GM19463 (cell line): ENCODE measurements at regions not wholly inside any gene's neighbourhood (a gene's known extent, or its start where the extent isn't known, plus 50 kb on each side); places are given as distances from the start of the nearest gene placed in this dataset.
"Not testable (repeated sequence)": the region's sequence is repeated elsewhere in the genome, so short reads cannot be mapped to it uniquely, and the experiment has no call there.

Source experiments
- ATAC-seq: cut with Tn5 transposase; IDR thresholded peaks from one replicate; pipeline ENCODE4 v1.9.1; 2021; ENCODE audit warnings: mild to moderate bottlenecking, moderate library complexity; ENCODE audit not compliant: unreplicated experiment

DNA sequence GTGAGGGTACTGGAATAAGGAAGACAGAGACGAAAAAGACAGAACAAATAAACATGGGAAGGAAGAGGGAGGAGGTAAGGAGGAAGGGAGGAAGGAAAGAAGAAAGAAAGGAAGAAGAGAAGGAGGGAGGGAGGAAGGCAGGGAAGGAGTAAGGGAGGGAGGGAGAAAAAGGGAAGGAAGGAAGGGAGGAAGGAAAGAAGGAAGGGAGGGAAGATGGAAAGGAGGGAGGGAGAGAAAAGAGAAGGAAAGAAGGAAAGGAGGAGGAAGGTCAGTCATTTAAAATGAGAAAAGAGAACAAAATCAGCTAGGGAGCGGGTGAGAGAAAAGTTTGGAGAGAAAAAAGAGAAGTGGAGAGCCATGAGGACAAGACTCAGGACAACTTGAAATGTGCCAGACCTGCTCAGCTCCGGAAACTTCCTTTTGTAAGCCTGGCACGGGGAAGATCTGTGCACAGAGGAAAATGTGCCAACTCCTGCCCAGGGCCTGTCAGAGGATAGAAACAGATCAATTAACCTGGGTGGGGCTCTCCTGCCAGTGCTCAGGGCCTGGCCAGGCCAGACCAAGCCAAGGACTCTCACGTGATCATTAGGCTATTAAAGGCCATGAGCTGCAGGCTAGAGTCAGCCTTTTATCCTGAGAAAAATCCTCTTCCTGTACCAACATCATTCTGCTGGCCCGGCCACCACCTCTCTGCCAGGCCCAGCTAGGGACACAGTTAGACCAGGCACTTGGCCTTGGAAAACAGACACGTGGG, 50.1 kb upstream of the BCL6 start:
- no peak for ATAC-seq

- ATAC-seq = no peak
Measured at GRCh38 chr3:187798126-187798525, 52.9 kb upstream of the BCL6 start.

GRCh38 chr3:187798531-187799530, 53.6 kb upstream of the BCL6 start:
- ATAC-seq = no peak

- no peak for ATAC-seq
Measured at GRCh38 chr3:187799942-187800641, 54.8 kb upstream of the BCL6 start.

DNA sequence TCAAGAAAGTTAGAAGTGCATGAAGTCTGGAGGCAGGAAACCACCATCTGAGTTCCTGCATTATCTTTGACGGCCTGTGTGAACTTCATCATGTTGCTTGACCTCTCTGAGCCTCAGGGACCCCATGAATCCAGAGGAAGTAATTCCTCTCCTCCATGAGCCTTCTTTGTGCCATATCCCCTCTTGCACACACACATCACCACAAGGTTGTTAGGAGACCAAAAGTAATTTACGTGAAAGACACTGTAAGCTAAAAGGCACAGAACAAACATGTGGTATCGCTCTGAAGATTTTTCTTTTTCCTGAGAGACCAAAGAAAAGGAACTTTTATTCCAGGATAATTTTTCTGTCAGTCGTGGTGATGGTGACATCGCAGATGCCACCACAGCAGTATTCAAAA, 55.9 kb upstream of the BCL6 start:
- ATAC-seq = no peak

DNA sequence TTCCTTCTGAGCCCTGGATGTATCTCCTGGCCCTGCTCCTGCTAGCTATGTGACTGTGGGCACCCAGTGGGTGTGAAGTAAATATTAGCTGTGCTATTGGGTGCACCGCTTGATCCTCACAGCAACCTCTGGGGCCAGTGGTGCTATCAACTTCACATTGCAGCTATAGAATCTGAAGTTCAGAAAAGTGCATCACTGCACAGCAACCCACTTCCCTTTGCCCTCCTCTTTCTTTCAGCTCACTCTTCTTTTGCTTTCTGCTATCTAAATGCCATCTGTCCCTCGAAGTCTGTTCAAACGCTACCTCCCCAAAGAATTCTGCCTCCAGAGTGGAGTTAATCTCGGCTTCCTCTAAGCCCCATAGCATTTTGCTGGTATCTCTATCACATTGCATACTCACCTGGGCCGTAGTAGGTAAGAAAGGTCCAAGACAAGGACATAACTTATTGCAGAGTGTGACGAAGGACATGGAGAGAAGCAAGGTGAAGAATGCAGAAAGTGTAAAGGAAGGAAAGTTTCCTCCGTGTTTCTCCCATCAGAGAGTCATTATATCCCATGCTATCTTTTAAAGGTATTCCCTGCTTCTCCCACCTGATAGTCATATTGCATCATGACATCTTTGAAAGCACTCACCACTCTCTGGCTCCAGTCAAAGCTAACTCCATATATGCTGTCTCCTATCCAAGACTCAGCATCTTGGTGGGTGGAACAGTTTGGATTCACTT, 57.1 kb upstream of the BCL6 start:
- ATAC-seq = no peak

DNA sequence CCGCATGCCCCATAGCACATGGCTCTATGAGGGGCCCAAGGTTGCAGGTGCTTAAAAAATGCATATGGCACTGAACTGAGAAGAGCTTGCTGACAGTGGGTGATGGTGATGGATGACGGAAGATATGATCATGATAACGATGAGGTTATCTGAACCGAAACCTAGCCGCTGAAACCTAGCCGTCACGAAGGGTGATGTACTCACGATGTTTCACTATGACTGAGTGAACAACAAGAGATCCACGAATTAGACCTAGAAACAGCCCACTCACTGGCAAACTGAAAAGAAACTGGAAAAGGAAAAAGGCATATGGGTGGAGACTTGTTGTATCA, 57.6 kb upstream of the BCL6 start:
- ATAC-seq = peak; percentile 88

- ATAC-seq = no peak
Measured at GRCh38 chr3:187804120-187804744, 59.0 kb upstream of the BCL6 start.

GRCh38 chr3:187804745-187805121, 59.5 kb upstream of the BCL6 start:
- no peak for ATAC-seq

DNA sequence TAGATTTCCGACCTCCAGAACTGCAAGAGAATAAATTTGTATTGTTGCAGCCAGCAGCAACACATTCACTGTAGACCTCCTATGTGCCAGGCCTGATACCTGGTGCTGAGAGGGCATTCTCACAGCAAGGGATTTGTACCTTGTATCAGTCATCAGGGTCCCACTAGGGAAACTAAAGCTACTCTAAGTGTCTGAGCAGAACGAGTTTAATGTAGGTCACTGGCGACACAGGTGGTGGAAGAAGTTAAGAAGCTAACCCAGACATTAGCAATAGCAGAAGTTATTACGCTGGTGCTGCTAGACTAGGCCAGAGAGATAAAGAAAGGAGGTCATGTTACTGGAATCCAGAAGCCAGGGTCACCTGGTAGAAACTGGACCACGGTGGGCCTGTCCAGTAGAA, 60.5 kb upstream of the BCL6 start:
- no peak for ATAC-seq

DNA sequence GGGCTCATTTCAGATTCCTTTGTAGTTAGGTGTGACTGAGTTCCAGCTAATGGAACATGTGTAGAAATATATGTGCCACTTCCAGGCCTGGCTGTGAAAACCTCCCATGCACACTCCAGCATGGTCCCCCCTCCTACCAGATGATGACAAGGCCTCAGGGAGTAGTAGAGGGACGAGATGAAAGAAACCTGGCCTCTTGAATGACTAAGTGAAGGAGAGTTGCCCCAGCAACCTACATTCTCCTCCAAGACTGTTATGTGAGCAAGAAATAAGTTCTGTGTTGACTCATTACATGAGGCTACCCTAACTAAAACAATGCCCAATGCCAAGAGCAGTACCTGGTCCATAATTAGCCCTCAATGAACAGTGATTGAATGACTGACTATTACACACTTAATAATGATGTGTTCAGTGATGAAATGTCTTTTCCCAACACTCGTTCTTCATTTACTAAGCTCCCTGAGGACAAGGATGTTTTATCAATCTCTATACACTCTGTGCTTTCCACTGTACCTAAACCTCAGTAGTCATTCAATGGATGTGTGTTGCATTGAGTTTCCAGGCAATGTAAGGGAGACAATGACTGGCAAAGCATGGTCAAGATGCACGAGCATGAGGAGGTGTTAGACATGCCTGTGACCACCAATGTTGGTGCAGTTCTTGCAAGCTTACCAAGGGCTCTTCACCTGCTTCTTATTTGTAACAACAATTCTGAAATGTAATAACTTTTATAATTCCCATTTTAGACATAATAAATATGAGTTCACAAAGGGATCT, 62.0 kb upstream of the BCL6 start:
- no peak for ATAC-seq

- no peak for ATAC-seq
Measured at GRCh38 chr3:187808527-187808895, 63.2 kb upstream of the BCL6 start.

- ATAC-seq = no peak
Measured at GRCh38 chr3:187809612-187809991, 64.3 kb upstream of the BCL6 start.

DNA sequence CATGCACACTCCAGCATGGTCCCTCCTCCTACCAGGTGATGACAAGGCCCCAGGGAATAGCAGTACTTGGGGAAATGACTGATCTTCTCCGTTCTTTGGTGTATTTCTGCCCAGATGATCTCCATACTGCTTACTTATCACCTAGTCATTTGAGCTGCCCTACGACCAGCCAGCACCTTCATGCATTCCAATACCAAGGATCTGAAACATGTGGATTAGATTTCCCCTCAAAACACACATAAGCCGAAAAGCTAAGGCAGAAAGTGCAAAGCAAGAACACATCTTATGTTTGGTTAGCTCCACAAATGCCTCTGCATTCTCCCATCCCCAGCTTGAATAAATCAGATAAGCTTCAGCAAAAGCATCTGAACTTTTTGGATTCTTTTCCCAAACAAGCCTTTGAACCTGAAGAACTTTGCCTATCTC, 64.8 kb upstream of the BCL6 start:
- no peak for ATAC-seq

GRCh38 chr3:187811585-187812250, 66.5 kb upstream of the BCL6 start:
- ATAC-seq = no peak

DNA sequence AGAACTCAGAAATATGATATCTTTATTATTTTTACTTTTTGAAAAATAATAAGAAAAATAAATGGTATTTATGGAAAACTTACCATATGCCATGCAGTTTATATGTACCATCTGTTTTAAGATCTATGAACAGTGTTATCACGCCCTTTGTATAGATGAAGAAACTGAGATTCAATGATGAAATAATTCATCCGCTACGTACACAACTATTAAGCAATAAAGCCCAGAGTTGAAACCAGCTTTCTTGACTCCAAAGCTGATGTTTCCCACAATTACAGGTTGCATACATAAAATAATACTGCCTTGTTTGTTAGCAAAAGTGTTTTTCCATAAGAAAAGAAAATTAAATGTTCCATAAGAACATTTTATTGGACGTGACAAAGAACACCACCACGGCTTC, 67.2 kb upstream of the BCL6 start:
- no peak for ATAC-seq

GRCh38 chr3:187813198-187813597, 67.9 kb upstream of the BCL6 start:
- ATAC-seq = no peak

DNA sequence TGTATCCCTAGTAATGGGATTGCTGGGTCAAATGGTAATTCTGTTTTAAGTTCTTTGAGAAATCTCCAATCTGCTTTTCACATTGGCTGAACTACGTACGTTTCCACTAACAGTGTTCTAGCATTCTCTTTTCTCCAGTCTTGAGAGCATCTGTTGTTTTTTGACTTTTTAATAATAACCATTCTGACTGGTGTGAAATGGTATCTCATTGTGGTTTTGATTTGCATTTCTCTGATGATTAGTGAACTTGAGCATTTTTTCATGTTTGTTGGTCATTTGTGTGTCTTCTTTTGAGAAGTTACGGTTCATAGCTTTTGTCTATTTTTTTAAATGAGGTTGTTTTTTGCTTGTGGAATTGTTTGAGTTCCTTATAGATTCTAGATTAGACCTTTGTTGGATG, 72.5 kb upstream of the BCL6 start:
- ATAC-seq = not testable (repeated sequence)

GRCh38 chr3:187821616-187822317, 76.5 kb upstream of the BCL6 start:
- no peak for ATAC-seq
